GM10266 (cell line): ENCODE measurements at regions not wholly inside any gene's neighbourhood (a gene's known extent, or its start where the extent isn't known, plus 50 kb on each side); places are given as distances from the start of the nearest gene placed in this dataset.

ENCODE experiments used
- DNase-seq: peaks from one replicate; pipeline ENCODE4 v3.0.0; 2012; ENCODE audit errors: extremely low spot score
- CTCF ChIP-seq: IDR thresholded peaks from 2 replicates; pipeline ENCODE4 v1.5.1; 2012; ENCODE audit warnings: mild to moderate bottlenecking, low read depth; ENCODE audit not compliant: control insufficient read depth, insufficient read depth; ENCODE audit errors: missing control alignments

- no peak for TF ChIP-seq CTCF
Observed at GRCh38 chr6:137434640-137435039, 59.6 kb downstream of the OLIG3 start.

GRCh38 chr6:137432054-137432611, 62.1 kb downstream of the OLIG3 start:
- no peak for TF ChIP-seq CTCF

More at GRCh38 chr6:137434640-137435039, 59.6 kb downstream of the OLIG3 start:
- no peak for DNase-seq

GRCh38 chr6:137430954-137431353, 63.2 kb downstream of the OLIG3 start:
- TF ChIP-seq CTCF = no peak
- DNase-seq = no peak

More at GRCh38 chr6:137432054-137432611, 62.1 kb downstream of the OLIG3 start:
- no peak for DNase-seq

- no peak for TF ChIP-seq CTCF
- no peak for DNase-seq
Observed at GRCh38 chr6:137427656-137428290, 66.4 kb downstream of the OLIG3 start.

- no peak for TF ChIP-seq CTCF
- DNase-seq = no peak
Observed at GRCh38 chr6:137426007-137426689, 68.0 kb downstream of the OLIG3 start.

GRCh38 chr6:137424251-137424650, 69.9 kb downstream of the OLIG3 start:
- no peak for TF ChIP-seq CTCF

GRCh38 chr6:137423451-137424168, 70.6 kb downstream of the OLIG3 start:
- DNase-seq = no peak
- TF ChIP-seq CTCF = no peak

More at GRCh38 chr6:137424251-137424650, 69.9 kb downstream of the OLIG3 start:
- no peak for DNase-seq
